ENCODE measurements at regions not wholly inside any gene's neighbourhood (a gene's known extent, or its start where the extent isn't known, plus 50 kb on each side); places are given as distances from the start of the nearest gene placed in this dataset.

DNA sequence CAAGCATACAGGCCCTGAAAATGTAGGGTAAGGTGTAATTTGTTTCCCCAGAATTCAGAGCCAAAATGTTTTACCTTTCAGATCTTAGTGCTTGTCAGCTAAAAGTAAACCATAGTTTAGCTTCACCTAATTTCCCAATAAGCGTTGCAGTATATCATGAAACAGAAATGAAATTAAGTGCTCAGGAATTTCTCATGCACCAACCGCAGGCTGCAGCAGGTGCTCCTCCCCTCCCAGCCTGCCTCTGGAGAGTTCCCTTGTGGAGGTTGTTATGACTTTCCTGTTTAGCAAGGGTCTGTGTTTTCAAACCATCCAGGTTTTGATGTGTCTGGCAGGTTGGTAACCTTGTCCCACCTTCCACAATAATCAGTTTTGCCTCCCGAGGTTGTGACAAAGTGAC is 118.5 kb downstream of the HLX start:
- no peak overlapping the region for H3K4ac ChIP-seq (ENCODE audit: low read length)
- no peak overlapping the region for H3K23ac ChIP-seq (ENCODE audit: low read depth, low read length, poor library complexity)
- no peaks in the 10 kb centered on the region for H3K4me1 ChIP-seq (ENCODE audit: control insufficient read depth in 2 of 2, insufficient read depth in 1 of 2, low read depth in 1 of 2, low read length in 2 of 2)
- H3K79me1 ChIP-seq (ENCODE audit: low read depth, low read length): no peaks in the 10 kb centered on the region
- no peak overlapping the region for H2BK15ac ChIP-seq (ENCODE audit: low read length)
- no peak overlapping the region for H3K14ac ChIP-seq (ENCODE audit: low read length)
- H3K27ac ChIP-seq (replicated peaks; ENCODE audit: low read length): no peak overlapping the region
- no peaks in the 10 kb centered on the region for H3K27me3 ChIP-seq (ENCODE audit: control insufficient read depth in 3 of 3, insufficient read depth in 3 of 3, low read depth in 1 of 3, low read length in 3 of 3)
- H3K36me3 ChIP-seq (replicated peaks in 1 of 2; ENCODE audit: control insufficient read depth in 2 of 2, insufficient read depth in 2 of 2, low read length in 2 of 2): no peaks in the 10 kb centered on the region
- no peak overlapping the region for H2AK5ac ChIP-seq (ENCODE audit: low read depth, low read length)
- H3K18ac ChIP-seq (ENCODE audit: low read length): no peak overlapping the region
- H3K4me3 ChIP-seq (ENCODE audit: low read length in 2 of 2): no peak overlapping the region
- H3K9me3 ChIP-seq (replicated peaks in 1 of 2; ENCODE audit: control insufficient read depth in 2 of 2, insufficient read depth in 1 of 2, low read depth in 1 of 2, low read length in 2 of 2): no peaks in the 10 kb centered on the region
- H2BK12ac ChIP-seq (ENCODE audit: low read length): no peak overlapping the region
- no peak overlapping the region for H3K4me2 ChIP-seq (ENCODE audit: insufficient read depth, low read length, poor library complexity, severe bottlenecking)
- H3K9ac ChIP-seq (ENCODE audit: low read depth, low read length, poor library complexity): no peak overlapping the region
- H2BK120ac ChIP-seq (ENCODE audit: low read depth, low read length): no peak overlapping the region
- no peak for DNase-seq (ENCODE audit: low spot score)
- WGBS, 2 donors (ENCODE audit: extremely low coverage in 2 of 2, insufficient read length in 2 of 2, insufficient replicate concordance in 1 of 2): no CpG with 5 or more reads among the region's 3 CpGs
- H2BK5ac ChIP-seq (ENCODE audit: low read length): no peak overlapping the region
- no peak overlapping the region for H4K8ac ChIP-seq (ENCODE audit: low read depth, low read length)
- H2AFZ ChIP-seq (ENCODE audit: low read length): no peak overlapping the region
- no peak overlapping the region for H4K91ac ChIP-seq (ENCODE audit: low read depth, low read length, poor library complexity)

DNA sequence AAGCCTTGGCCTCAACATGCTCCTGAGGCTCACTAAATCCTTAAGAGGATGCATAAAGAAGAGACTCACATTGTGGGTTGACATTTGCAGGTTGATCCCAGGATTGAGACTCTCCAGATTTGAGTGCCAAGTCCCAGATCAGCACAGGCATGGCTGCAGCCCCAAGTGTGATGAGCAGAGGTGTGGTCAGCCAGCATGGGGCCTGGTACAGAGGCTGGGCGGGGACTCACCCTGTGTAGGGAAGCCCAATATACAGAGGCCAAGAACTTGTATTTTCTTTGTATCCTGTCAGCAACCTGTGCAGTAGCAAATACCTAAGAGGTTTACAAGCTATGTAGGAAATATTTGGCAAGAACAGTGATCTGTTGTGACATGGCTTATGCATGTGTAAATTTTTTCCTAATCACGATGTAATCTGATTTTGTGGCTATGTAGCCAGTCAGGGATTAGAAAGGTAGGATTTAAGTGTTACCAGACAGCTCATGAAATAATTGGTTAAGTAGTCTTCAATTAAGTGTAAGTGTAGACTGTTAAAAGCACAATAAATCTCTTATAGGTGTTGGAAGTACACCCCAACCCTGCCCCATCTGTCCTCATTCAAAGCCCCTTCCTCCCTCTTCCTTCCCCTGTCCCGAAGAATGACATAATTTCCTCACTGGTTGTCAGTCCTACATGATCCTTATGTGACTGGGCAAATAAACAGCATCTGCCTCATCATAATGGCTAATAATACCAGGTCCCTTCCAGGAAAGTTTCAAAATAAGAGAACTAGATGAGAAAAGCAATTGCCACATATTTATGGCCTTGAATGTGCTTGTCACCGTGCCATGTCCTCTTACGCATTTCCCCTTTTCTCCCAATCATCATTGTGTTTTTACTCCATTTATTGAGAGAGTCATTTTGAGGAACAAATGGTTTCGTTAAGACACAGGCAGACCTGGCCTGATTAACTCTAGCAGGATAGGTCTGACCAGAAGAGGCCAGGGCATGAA is 120.9 kb downstream of the HLX start:
- H3K4me1 ChIP-seq (ENCODE audit: control insufficient read depth in 2 of 2, insufficient read depth in 1 of 2, low read depth in 1 of 2, low read length in 2 of 2): no peaks in the 10 kb centered on the region
- no peak overlapping the region for H3K18ac ChIP-seq (ENCODE audit: low read length)
- no peak overlapping the region for H4K8ac ChIP-seq (ENCODE audit: low read depth, low read length)
- no peak overlapping the region for H2AK5ac ChIP-seq (ENCODE audit: low read depth, low read length)
- no peak overlapping the region for H2AFZ ChIP-seq (ENCODE audit: low read length)
- H3K9me3 ChIP-seq (replicated peaks in 1 of 2; ENCODE audit: control insufficient read depth in 2 of 2, insufficient read depth in 1 of 2, low read depth in 1 of 2, low read length in 2 of 2): no peaks in the 10 kb centered on the region
- H3K36me3 ChIP-seq (replicated peaks in 1 of 2; ENCODE audit: control insufficient read depth in 2 of 2, insufficient read depth in 2 of 2, low read length in 2 of 2): no peaks in the 10 kb centered on the region
- H3K14ac ChIP-seq (ENCODE audit: low read length): no peak overlapping the region
- H3K4me2 ChIP-seq (ENCODE audit: insufficient read depth, low read length, poor library complexity, severe bottlenecking): no peak overlapping the region
- no peak overlapping the region for H3K27ac ChIP-seq (replicated peaks; ENCODE audit: low read length)
- H3K27me3 ChIP-seq (ENCODE audit: control insufficient read depth in 3 of 3, insufficient read depth in 3 of 3, low read depth in 1 of 3, low read length in 3 of 3): no peaks in the 10 kb centered on the region
- no peak overlapping the region for H2BK120ac ChIP-seq (ENCODE audit: low read depth, low read length)
- H2BK12ac ChIP-seq (ENCODE audit: low read length): no peak overlapping the region
- no peak overlapping the region for H2BK5ac ChIP-seq (ENCODE audit: low read length)
- no peak overlapping the region for H3K23ac ChIP-seq (ENCODE audit: low read depth, low read length, poor library complexity)
- no peak overlapping the region for H3K4me3 ChIP-seq (ENCODE audit: low read length in 2 of 2)
- no peak for DNase-seq (ENCODE audit: low spot score)
- no peak overlapping the region for H2BK15ac ChIP-seq (ENCODE audit: low read length)
- H3K4ac ChIP-seq (ENCODE audit: low read length): no peak overlapping the region
- no CpG with 5 or more reads among the region's 6 CpGs for WGBS, 2 donors (ENCODE audit: extremely low coverage in 2 of 2, insufficient read length in 2 of 2, insufficient replicate concordance in 1 of 2)
- H4K91ac ChIP-seq (ENCODE audit: low read depth, low read length, poor library complexity): no peak overlapping the region
- no peak overlapping the region for H3K9ac ChIP-seq (ENCODE audit: low read depth, low read length, poor library complexity)
- no peaks in the 10 kb centered on the region for H3K79me1 ChIP-seq (ENCODE audit: low read depth, low read length)

DNA sequence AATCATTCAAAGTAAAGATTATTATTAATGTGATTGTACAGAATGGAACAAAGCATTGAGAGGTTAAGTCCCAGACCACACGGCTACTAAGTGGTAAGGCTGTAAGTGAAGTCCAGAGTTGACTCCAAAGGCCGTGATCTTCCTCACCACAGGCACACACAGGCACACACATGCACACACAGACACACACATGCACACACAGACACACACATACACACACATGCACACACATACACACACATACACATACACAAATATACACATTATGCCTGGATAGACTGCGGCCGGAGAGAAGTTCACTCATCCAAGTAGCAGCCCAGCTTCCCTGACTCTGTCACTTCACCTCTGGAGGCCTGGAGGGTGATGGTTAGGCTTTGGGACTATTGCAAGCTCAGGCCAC is 121.9 kb downstream of the HLX start:
- H2AK5ac ChIP-seq (ENCODE audit: low read depth, low read length): no peak overlapping the region
- H3K4ac ChIP-seq (ENCODE audit: low read length): no peak overlapping the region
- no peak for DNase-seq (ENCODE audit: low spot score)
- H3K27ac ChIP-seq (replicated peaks; ENCODE audit: low read length): no peak overlapping the region
- no peak overlapping the region for H3K4me3 ChIP-seq (ENCODE audit: low read length in 2 of 2)
- H2BK12ac ChIP-seq (ENCODE audit: low read length): no peak overlapping the region
- H2BK120ac ChIP-seq (ENCODE audit: low read depth, low read length): no peak overlapping the region
- no peak overlapping the region for H2BK15ac ChIP-seq (ENCODE audit: low read length)
- H2BK5ac ChIP-seq (ENCODE audit: low read length): no peak overlapping the region
- no peak overlapping the region for H2AFZ ChIP-seq (ENCODE audit: low read length)
- H3K4me1 ChIP-seq (ENCODE audit: control insufficient read depth in 2 of 2, insufficient read depth in 1 of 2, low read depth in 1 of 2, low read length in 2 of 2): no peaks in the 10 kb centered on the region
- no peaks in the 10 kb centered on the region for H3K9me3 ChIP-seq (replicated peaks in 1 of 2; ENCODE audit: control insufficient read depth in 2 of 2, insufficient read depth in 1 of 2, low read depth in 1 of 2, low read length in 2 of 2)
- no peak overlapping the region for H3K14ac ChIP-seq (ENCODE audit: low read length)
- H3K4me2 ChIP-seq (ENCODE audit: insufficient read depth, low read length, poor library complexity, severe bottlenecking): no peak overlapping the region
- H3K27me3 ChIP-seq (ENCODE audit: control insufficient read depth in 3 of 3, insufficient read depth in 3 of 3, low read depth in 1 of 3, low read length in 3 of 3): no peaks in the 10 kb centered on the region
- H4K8ac ChIP-seq (ENCODE audit: low read depth, low read length): no peak overlapping the region
- H4K91ac ChIP-seq (ENCODE audit: low read depth, low read length, poor library complexity): no peak overlapping the region
- H3K36me3 ChIP-seq (replicated peaks in 1 of 2; ENCODE audit: control insufficient read depth in 2 of 2, insufficient read depth in 2 of 2, low read length in 2 of 2): no peaks in the 10 kb centered on the region
- H3K9ac ChIP-seq (ENCODE audit: low read depth, low read length, poor library complexity): peak overlapping the region; percentile 33
- H3K23ac ChIP-seq (ENCODE audit: low read depth, low read length, poor library complexity): peak overlapping the region; percentile 34
- no CpG with 5 or more reads among the region's 4 CpGs for WGBS, 2 donors (ENCODE audit: extremely low coverage in 2 of 2, insufficient read length in 2 of 2, insufficient replicate concordance in 1 of 2)
- no peak overlapping the region for H3K18ac ChIP-seq (ENCODE audit: low read length)
- no peaks in the 10 kb centered on the region for H3K79me1 ChIP-seq (ENCODE audit: low read depth, low read length)

DNA sequence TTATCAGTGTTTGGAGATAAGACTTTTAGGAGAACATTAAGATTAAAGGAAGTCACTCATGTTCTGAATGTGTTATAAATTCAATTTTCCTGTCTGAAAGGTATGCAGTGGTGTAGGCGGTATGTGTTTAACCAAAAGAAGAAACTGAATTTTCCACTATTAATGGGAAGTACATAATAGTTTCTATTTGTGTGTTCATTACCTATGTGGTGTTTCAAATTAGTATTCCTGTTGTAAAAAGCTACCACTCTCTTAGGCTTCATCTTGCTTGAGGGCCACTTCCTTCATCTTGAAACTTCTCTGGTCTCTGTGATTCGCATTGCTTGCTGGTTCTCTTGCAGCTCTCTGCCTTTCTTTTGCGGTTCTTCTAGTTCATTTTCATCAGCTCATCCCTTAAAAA is 123.4 kb downstream of the HLX start:
- Histone ChIP-seq H4K8ac (ENCODE audit: low read depth, low read length) (no peak overlapping the region), H3K23ac (ENCODE audit: low read depth, low read length, poor library complexity) (no peak overlapping the region), H3K79me1 (ENCODE audit: low read depth, low read length) (no peaks in the 10 kb centered on the region), H3K4me1 (ENCODE audit: control insufficient read depth in 2 of 2, insufficient read depth in 1 of 2, low read depth in 1 of 2, low read length in 2 of 2) (no peaks in the 10 kb centered on the region), H3K4me2 (ENCODE audit: insufficient read depth, low read length, poor library complexity, severe bottlenecking) (no peak overlapping the region), H3K9ac (ENCODE audit: low read depth, low read length, poor library complexity) (no peak overlapping the region), H2AK5ac (ENCODE audit: low read depth, low read length) (no peak overlapping the region), H3K36me3 (replicated peaks in 1 of 2; ENCODE audit: control insufficient read depth in 2 of 2, insufficient read depth in 2 of 2, low read length in 2 of 2) (no peaks in the 10 kb centered on the region), H3K14ac (ENCODE audit: low read length) (no peak overlapping the region), H2BK5ac (ENCODE audit: low read length) (no peak overlapping the region), H3K4me3 (ENCODE audit: low read length in 2 of 2) (no peak overlapping the region), H3K4ac (ENCODE audit: low read length) (no peak overlapping the region), H2BK15ac (ENCODE audit: low read length) (no peak overlapping the region), H3K27ac (replicated peaks; ENCODE audit: low read length) (no peak overlapping the region), H3K27me3 (ENCODE audit: control insufficient read depth in 3 of 3, insufficient read depth in 3 of 3, low read depth in 1 of 3, low read length in 3 of 3) (no peaks in the 10 kb centered on the region), H2BK12ac (ENCODE audit: low read length) (no peak overlapping the region), H3K9me3 (replicated peaks in 1 of 2; ENCODE audit: control insufficient read depth in 2 of 2, insufficient read depth in 1 of 2, low read depth in 1 of 2, low read length in 2 of 2) (no peaks in the 10 kb centered on the region), H2BK120ac (ENCODE audit: low read depth, low read length) (no peak overlapping the region), H2AFZ (ENCODE audit: low read length) (no peak overlapping the region), H4K91ac (ENCODE audit: low read depth, low read length, poor library complexity) (no peak overlapping the region), H3K18ac (ENCODE audit: low read length) (no peak overlapping the region)
- DNase-seq (ENCODE audit: low spot score): no peak
- no CpG with 5 or more reads among the region's 3 CpGs for WGBS, 2 donors (ENCODE audit: extremely low coverage in 2 of 2, insufficient read length in 2 of 2, insufficient replicate concordance in 1 of 2)

Data from neuronal stem cell (in vitro differentiated cells).